ENCODE measurements at regions not wholly inside any gene's neighbourhood (a gene's known extent, or its start where the extent isn't known, plus 50 kb on each side); places are given as distances from the start of the nearest gene placed in this dataset.

GRCh38 chr6:6534399-6534798 is 54.1 kb upstream of the LY86 start:
- H3K9me3 ChIP-seq = no peaks in the 10 kb centered on the region

DNA sequence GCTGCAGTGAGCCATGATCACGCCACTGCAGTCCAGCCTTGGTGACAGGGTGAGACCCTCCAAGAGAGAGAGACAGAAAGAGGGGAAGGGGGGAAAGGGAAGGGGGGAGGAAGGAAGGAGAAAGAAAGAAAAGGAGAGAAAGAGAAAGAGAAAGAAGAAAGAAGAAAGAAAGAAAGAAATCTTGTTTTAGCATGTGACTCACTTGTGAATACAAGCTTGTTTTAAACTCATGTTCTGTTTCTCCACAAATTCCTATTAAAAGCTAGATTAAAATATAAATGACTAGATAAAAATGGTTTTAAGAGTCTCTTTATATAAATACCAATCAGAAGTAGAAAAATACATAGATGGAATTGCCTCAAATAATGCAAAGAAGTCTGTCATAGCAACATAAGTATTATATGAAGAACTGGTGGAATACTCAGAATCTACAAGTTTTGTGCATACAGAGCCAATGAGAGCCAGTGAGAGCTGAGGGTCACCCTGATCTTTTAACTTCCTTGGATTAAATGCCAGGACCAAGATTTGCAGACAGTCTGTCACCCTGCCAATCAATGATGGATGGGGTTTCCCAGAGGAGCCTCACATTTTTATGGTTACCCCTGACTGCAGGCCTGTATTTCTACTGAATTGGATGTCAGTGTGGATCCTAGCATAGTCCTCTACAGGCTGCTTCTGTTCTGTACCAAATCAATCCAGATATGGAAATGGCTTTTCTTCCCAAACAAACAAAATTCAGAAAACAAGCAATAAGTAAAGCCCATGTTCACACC is 50.8 kb upstream of the LY86 start:
- Histone ChIP-seq H3K36me3 (no peaks in the 10 kb centered on the region), H3K4me3 (ENCODE audit: low read depth in 1 of 2, low read length in 1 of 2) (no peak overlapping the region), H3K27ac (no peak overlapping the region), H3K4me1 (ENCODE audit: control insufficient read depth in 1 of 2, insufficient read depth in 1 of 2, low read depth in 1 of 2, low read length in 1 of 2) (no peaks in the 10 kb centered on the region), H3K9me3 (no peaks in the 10 kb centered on the region), H3K27me3 (peaks cover 73% of the 10 kb centered on the region)
- no peak for TF ChIP-seq CTCF (IDR thresholded peaks at IDR 0.05)

More at GRCh38 chr6:6534399-6534798, 54.1 kb upstream of the LY86 start:
- Histone ChIP-seq H3K4me3 (ENCODE audit: low read depth in 1 of 2, low read length in 1 of 2) (no peak overlapping the region), H3K36me3 (no peaks in the 10 kb centered on the region), H3K4me1 (ENCODE audit: control insufficient read depth in 1 of 2, insufficient read depth in 1 of 2, low read depth in 1 of 2, low read length in 1 of 2) (no peaks in the 10 kb centered on the region), H3K27me3 (peaks cover 73% of the 10 kb centered on the region), H3K27ac (no peak overlapping the region)
- TF ChIP-seq CTCF (IDR thresholded peaks at IDR 0.05) = no peak

GRCh38 chr6:6538261-6538660 is 50.3 kb upstream of the LY86 start:
- TF ChIP-seq CTCF (IDR thresholded peaks at IDR 0.05) = no peak
- Histone ChIP-seq H3K27ac (no peak overlapping the region), H3K4me3 (ENCODE audit: low read depth in 1 of 2, low read length in 1 of 2) (no peak overlapping the region), H3K4me1 (ENCODE audit: control insufficient read depth in 1 of 2, insufficient read depth in 1 of 2, low read depth in 1 of 2, low read length in 1 of 2) (no peaks in the 10 kb centered on the region), H3K27me3 (peaks cover 73% of the 10 kb centered on the region), H3K36me3 (no peaks in the 10 kb centered on the region), H3K9me3 (no peaks in the 10 kb centered on the region)

All from neutrophil (primary cell).